ENCODE measurements at regions not wholly inside any gene's neighbourhood (a gene's known extent, or its start where the extent isn't known, plus 50 kb on each side); places are given as distances from the start of the nearest gene placed in this dataset.
"Not testable (repeated sequence)": the region's sequence is repeated elsewhere in the genome, so short reads cannot be mapped to it uniquely, and the experiment has no call there.

DNA sequence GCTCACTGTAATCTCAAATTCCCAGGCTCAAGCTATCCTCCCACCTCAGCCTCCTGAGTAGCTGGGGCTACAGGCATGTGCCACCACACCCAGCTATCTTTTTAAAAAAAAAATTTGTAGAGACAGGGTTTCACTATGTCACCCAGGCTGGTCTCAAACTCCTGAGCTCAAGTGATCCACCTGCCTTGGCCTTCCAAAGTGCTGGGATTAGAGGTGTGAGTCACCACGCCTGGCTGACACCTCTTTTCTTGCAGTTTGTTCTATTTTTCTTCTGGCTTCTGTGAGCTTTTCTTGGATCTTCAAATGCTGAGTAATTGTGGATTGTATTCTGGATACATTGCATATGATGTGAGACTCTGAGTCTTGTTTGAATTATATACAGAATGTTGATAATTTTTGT, 137.3 kb upstream of the GK2 start:
- TF ChIP-seq CTCF, POLR2A (IDR thresholded peaks at IDR 0.05): not testable (repeated sequence)
